ENCODE measurements at regions not wholly inside any gene's neighbourhood (a gene's known extent, or its start where the extent isn't known, plus 50 kb on each side); places are given as distances from the start of the nearest gene placed in this dataset.
"Not testable (repeated sequence)": the region's sequence is repeated elsewhere in the genome, so short reads cannot be mapped to it uniquely, and the experiment has no call there.

DNA sequence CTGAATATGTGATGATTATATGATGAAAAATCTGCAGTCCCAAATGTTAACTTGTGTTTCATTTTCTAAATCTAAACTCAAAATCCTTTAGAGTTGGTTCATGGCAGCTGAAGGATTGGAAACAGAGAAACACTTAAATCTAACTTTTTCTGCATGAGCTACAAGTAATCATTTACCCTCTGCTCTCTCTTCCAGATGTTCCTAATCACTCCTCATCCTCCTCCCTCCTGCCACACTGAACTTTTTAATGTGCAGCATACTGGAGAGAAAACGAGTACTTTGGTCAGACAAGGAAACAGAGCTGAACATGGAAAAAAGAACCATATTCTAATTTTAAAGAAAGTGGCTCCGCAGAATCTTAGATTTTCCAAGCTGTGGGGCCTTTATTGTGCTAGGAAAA, 321.2 kb upstream of the COL8A1 start:
- TF ChIP-seq, protein P1, sequence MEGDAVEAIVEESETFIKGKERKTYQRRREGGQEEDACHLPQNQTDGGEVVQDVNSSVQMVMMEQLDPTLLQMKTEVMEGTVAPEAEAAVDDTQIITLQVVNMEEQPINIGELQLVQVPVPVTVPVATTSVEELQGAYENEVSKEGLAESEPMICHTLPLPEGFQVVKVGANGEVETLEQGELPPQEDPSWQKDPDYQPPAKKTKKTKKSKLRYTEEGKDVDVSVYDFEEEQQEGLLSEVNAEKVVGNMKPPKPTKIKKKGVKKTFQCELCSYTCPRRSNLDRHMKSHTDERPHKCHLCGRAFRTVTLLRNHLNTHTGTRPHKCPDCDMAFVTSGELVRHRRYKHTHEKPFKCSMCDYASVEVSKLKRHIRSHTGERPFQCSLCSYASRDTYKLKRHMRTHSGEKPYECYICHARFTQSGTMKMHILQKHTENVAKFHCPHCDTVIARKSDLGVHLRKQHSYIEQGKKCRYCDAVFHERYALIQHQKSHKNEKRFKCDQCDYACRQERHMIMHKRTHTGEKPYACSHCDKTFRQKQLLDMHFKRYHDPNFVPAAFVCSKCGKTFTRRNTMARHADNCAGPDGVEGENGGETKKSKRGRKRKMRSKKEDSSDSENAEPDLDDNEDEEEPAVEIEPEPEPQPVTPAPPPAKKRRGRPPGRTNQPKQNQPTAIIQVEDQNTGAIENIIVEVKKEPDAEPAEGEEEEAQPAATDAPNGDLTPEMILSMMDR (IDR thresholded peaks at IDR 0.05; ENCODE audit: insufficient read depth, low read length): no peak
- peak; percentile 19 for DNase-seq (ENCODE audit: low read depth)
- no peak overlapping the region for H3K4me3 ChIP-seq (ENCODE audit: low read depth, low read length)

DNA sequence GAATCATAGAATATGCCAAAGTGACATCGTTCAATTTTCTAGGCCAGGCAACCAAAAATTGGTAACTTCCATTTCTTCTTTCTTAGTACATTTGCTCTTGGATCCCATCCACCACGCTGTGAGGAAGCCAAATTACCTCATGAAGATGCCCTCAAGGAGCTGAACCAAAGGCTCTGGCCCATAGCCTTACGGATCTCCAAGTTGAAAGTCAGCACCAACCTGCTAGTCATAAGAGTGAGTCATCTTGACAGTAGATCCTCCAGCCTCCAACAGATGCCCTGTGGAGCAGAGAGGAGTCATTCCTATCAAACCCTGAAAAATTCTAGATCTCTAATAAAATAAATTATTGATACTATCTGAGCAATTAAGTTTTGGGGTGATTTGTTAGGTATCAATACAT, 322.5 kb upstream of the COL8A1 start:
- DNase-seq (ENCODE audit: low read depth): no peak
- no peak overlapping the region for H3K4me3 ChIP-seq (ENCODE audit: low read depth, low read length)
- TF ChIP-seq, protein P1 (IDR thresholded peaks at IDR 0.05; ENCODE audit: insufficient read depth, low read length): no peak

DNA sequence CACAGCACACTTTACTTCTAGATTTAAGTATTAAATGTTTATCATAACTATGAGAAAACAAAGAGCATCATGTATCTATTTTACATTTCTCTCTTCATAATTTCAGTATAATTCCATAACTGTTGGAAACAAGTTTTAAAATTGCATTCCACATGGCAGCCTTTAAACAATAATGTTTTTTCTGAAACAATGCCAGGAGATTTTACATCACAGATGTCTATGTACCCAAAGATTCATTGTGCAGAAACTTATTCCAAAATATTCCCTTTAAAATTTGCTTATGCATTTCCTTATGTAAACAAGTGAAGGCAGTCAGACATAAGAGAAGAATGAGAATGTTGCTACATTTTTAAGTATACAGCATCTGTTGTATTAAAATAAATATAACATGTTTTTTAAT, 324.9 kb upstream of the COL8A1 start:
- TF ChIP-seq, protein P1 (IDR thresholded peaks at IDR 0.05; ENCODE audit: insufficient read depth, low read length): no peak
- peak; percentile 31 for DNase-seq (ENCODE audit: low read depth)
- no peak overlapping the region for H3K4me3 ChIP-seq (ENCODE audit: low read depth, low read length)

DNA sequence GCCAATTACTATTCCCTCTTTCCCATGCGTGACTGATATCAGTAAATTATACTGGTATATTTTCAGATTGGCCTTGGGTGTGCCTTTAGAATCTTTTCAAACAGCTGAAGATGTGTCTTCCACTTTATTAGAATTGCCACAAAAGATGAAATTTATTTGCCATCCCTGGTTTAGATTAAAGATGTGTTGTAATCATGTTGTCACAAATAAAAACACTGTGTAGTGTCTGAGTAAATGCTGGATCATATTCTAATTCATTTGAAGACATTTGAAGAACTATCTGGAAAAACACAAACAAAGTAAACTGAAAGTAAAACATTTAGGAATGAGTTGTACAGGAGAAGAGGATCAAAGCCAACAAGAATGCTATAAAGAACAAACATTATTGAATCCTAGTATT, 339.7 kb upstream of the COL8A1 start:
- no peak overlapping the region for H3K4me3 ChIP-seq (ENCODE audit: low read depth, low read length)
- TF ChIP-seq, protein P1 (IDR thresholded peaks at IDR 0.05; ENCODE audit: insufficient read depth, low read length): no peak
- no peak for DNase-seq (ENCODE audit: low read depth)

DNA sequence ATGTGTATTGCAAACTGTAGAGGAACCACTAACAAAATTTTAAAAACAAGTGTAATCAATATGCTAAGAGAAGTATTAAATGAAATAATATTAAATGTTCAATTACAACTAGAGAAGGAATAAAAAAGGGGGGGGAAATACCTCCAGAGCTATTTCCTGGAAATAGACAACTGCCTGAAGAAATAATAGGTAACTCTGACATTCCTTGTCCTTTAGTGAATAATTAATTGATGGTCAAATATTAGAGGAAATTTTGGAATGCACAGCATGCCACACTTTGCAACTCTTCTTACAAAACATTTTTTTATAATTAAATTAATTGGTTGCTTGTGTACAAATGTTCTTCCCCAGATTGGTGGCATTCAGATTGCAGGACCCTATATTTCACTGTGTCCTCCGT, 342.6 kb upstream of the COL8A1 start:
- no peak for DNase-seq (ENCODE audit: low read depth)
- H3K4me3 ChIP-seq (ENCODE audit: low read depth, low read length): no peak overlapping the region
- TF ChIP-seq, protein P1 (IDR thresholded peaks at IDR 0.05; ENCODE audit: insufficient read depth, low read length): no peak

DNA sequence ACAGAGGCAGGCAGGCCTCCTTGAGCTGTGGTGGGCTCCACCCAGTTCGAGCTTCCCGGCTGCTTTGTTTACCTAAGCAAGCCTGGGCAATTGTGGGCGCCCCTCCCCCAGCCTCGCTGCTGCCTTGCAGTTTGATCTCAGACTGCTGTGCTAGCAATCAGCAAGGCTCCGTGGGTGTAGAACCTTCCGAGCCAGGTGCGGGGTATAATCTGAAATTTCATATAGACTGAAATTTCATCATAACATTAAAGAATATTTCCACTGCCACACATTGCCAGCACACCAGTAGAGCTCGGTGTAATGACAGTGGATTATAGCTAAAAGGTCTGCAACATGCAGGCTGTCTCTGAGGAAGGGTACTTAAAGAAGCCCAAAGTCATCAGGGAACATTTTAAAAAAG, 344.3 kb upstream of the COL8A1 start:
- not testable (repeated sequence) for H3K4me3 ChIP-seq (ENCODE audit: low read depth, low read length); DNase-seq (ENCODE audit: low read depth)

DNA sequence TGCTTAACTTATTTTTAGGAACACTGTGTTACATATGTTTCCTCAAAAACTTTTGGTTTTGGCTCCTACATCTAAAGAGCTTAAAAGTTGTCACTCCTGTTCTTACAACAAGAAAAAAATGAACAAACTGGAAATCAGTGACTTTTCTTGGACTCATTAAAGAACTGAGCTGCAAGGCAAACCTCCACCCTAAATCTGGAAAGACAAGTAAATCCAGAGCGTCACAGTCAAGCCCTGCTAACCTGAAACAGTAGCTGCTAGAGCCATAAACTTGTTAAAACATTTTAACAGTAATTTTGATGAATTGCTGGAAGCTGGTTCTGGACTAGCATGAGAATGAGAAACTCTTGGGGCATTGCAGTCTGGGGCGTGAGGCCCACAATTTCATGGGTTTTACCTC, 350.5 kb upstream of the COL8A1 start:
- DNase-seq (ENCODE audit: low read depth): no peak
- no peak overlapping the region for H3K4me3 ChIP-seq (ENCODE audit: low read depth, low read length)
- TF ChIP-seq, protein P1 (IDR thresholded peaks at IDR 0.05; ENCODE audit: insufficient read depth, low read length): no peak

Measured in fibroblast of the aortic adventitia (primary cell).